Choroid plexus epithelial cell (primary cell): ENCODE measurements at regions not wholly inside any gene's neighbourhood (a gene's known extent, or its start where the extent isn't known, plus 50 kb on each side); places are given as distances from the start of the nearest gene placed in this dataset.

Experiments
- DNase-seq: peaks from one replicate; pipeline ENCODE4 v3.0.0-alpha.2; 2010; ENCODE audit warnings: low read depth
- H3K4me3 ChIP-seq: 2 replicates; pipeline ENCODE4 v1.5.1; 2011; ENCODE audit warnings: low read depth, mild to moderate bottlenecking, control low read depth, low read length, moderate library complexity
- CTCF ChIP-seq: conservative IDR thresholded peaks from 2 replicates; pipeline ENCODE4 v1.5.1; 2011; ENCODE audit warnings: low read depth, mild to moderate bottlenecking, control low read depth, inconsistent platforms, low read length, moderate library complexity

DNA sequence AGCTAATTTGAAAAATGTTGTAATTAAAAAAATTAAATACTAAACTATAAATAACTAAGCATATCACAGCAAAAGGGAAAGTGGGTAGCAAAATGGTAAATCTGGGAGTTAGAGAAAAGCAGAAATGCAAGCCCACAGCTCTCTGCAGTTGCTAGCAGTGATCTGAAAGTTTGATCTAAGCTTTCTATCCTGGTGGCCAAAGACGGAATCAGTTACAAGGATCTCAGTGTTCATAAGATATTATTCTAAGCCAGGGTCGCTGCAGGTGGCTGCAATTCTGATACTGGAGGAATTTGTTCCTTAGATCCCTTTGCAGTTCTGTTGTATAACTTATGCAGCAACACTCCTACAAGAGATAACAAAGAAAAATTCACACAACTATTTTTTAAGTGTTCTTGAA, 363.7 kb downstream of the SETD4 start:
- peak; percentile 41 for TF ChIP-seq CTCF
- H3K4me3 ChIP-seq = no peak overlapping the region
- DNase-seq = peak; percentile 20

DNA sequence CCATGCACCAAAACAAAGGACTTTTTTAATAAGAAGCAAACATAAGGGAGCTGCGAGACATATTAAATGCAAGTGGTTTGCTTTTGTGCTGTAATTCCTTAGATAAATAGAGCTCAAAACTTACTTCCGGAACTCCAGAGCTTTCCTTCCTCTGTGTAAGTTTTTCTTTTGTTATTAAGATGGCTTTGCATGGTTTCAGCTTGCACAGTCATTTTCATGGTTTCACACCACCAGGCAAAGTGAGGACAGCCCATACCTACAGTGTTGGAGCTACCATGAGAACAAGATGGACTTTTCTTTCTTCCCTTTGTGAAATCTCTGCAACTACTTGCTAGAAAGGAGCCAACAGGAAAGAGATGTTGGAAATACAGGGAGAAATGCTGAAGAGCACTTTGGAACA, 368.0 kb downstream of the SETD4 start:
- no peak for TF ChIP-seq CTCF
- DNase-seq = no peak

GRCh38 chr21:35690436-35690835, 369.9 kb downstream of the SETD4 start:
- no peak for TF ChIP-seq CTCF
- no peak for DNase-seq
- no peak overlapping the region for H3K4me3 ChIP-seq

More for the DNA sequence above, 368.0 kb downstream of the SETD4 start:
- no peak overlapping the region for H3K4me3 ChIP-seq

DNA sequence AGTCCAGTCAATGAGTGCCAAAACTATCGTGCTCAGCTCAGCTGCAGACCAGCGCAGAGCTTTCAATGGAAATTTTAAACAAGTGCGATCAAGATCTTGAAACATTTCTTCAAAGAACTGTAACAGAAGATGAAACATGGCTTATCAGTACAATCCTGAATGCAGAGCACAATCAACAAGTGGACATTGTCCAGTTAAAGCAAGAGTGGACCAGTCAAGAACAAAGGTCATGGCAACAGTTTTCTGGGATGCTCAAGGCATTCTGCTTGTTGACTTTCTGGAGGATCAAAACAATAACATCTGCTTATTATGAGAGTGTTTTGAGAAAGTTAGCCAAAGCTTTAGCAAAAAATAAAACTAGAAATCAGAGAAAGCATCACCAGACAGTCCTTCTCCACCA, 374.2 kb downstream of the SETD4 start:
- H3K4me3 ChIP-seq = no peak overlapping the region
- no peak for TF ChIP-seq CTCF
- DNase-seq = no peak

DNA sequence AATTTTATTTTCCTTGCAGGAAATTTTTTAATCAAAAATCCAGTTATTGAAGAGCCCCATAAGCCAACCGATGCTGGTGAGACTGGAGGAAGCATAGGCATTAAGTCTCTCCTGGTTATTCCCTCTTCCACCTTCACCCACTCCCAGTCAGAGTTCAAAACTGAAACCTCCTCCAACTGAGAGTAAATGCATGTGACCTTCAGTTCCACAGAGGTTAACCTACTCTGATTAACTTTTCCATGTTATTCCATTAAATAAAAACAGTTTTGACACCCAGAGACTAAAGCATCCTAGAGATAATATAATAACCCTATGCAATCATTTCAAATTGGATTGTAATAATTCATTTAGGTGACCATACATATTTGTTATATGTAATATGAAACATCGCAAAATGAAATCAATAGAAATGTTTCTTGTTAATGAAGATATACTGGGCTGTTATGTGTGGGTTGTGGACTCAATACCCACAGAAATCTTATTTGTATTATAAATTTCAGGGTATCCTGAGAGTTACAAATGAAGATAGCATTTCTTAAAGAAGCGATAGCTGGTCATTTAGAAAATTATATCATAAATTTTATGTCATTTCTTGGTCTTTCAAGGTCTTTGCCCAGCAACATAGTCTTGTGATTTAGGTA, 376.5 kb downstream of the SETD4 start:
- H3K4me3 ChIP-seq = no peak overlapping the region
- no peak for TF ChIP-seq CTCF
- DNase-seq = no peak

GRCh38 chr21:35682904-35683549, 377.3 kb downstream of the SETD4 start:
- H3K4me3 ChIP-seq = no peak overlapping the region
- no peak for DNase-seq
- TF ChIP-seq CTCF = no peak

GRCh38 chr21:35681946-35682345, 378.4 kb downstream of the SETD4 start:
- TF ChIP-seq CTCF = no peak
- peak; percentile 18 for DNase-seq
- H3K4me3 ChIP-seq = no peak overlapping the region
